DOHH2 (cell line): ENCODE measurements at regions not wholly inside any gene's neighbourhood (a gene's known extent, or its start where the extent isn't known, plus 50 kb on each side); places are given as distances from the start of the nearest gene placed in this dataset.

Source experiments
- H3F3A ChIP-seq: fragments of 200-600 bp; sonication (generic), shearing (Covaris generic); 2 replicates; pipeline ENCODE4 v1.6.0; 2016; ENCODE audit warnings: antibody characterized with exemption, mild to moderate bottlenecking; ENCODE audit not compliant: control insufficient read depth, insufficient read depth
- H3K27ac ChIP-seq: fragments of 200-600 bp; sonication (generic); 2 replicates; pipeline ENCODE4 v1.5.1; 2014; ENCODE audit warnings: low read depth, mild to moderate bottlenecking, low read length, moderate library complexity
- H3K27me3 ChIP-seq: fragments of 200-600 bp; sonication (generic); 2 replicates; pipeline ENCODE4 v1.6.1; 2014; ENCODE audit warnings: mild to moderate bottlenecking, low read length, mixed read lengths; ENCODE audit not compliant: control insufficient read depth
- H3K36me3 ChIP-seq: fragments of 200-600 bp; sonication (generic); 2 replicates; pipeline ENCODE4 v1.6.1; 2014; ENCODE audit warnings: mild to moderate bottlenecking, low read length, moderate library complexity, mixed read lengths; ENCODE audit not compliant: control insufficient read depth
- H3K4me1 ChIP-seq: fragments of 200-600 bp; sonication (generic); 2 replicates; pipeline ENCODE4 v1.6.1; 2014; ENCODE audit warnings: mild to moderate bottlenecking, low read length, mixed read lengths; ENCODE audit not compliant: control insufficient read depth
- H3K4me2 ChIP-seq: fragments of 200-600 bp; sonication (generic); 2 replicates; pipeline ENCODE4 v1.6.0; 2014; ENCODE audit warnings: mild to moderate bottlenecking, low read length, moderate library complexity
- H3K4me3 ChIP-seq: fragments of 200-600 bp; sonication (generic); 2 replicates; pipeline ENCODE4 v1.5.1; 2014; ENCODE audit warnings: mild to moderate bottlenecking, low read length, mixed read lengths
- H3K79me2 ChIP-seq: fragments of 200-600 bp; sonication (generic); 2 replicates; pipeline ENCODE4 v1.6.1; 2014; ENCODE audit warnings: mild to moderate bottlenecking, low read length, mixed read lengths; ENCODE audit not compliant: control insufficient read depth
- H3K9me2 ChIP-seq: fragments of 200-600 bp; sonication (generic); replicated peaks from 2 replicates; pipeline ENCODE4 v1.6.1; 2014; ENCODE audit warnings: mild to moderate bottlenecking, low read length, mixed read lengths; ENCODE audit not compliant: control insufficient read depth
- H3K9me3 ChIP-seq: fragments of 200-600 bp; sonication (generic); 2 replicates; pipeline ENCODE4 v1.6.1; 2014; ENCODE audit warnings: antibody characterized with exemption, low read length, mixed read lengths; ENCODE audit not compliant: control insufficient read depth, insufficient read depth
- H4K20me1 ChIP-seq: fragments of 200-600 bp; sonication (generic); 2 replicates; pipeline ENCODE4 v1.6.0; 2014; ENCODE audit warnings: low read depth, mild to moderate bottlenecking, antibody characterized with exemption, low read length, moderate library complexity; ENCODE audit not compliant: control insufficient read depth, insufficient read depth
- CTCF ChIP-seq: fragments of 200-600 bp; sonication (generic); IDR thresholded peaks from one replicate; pipeline ENCODE4 v1.5.1; 2014; ENCODE audit warnings: antibody characterized with exemption, mild to moderate bottlenecking, low read depth, low read length; ENCODE audit not compliant: poor library complexity, severe bottlenecking
- EZH2phosphoT487 ChIP-seq: fragments of 200-600 bp; sonication (generic); IDR thresholded peaks from 2 replicates; pipeline ENCODE4 v1.6.1; 2017; ENCODE audit warnings: borderline replicate concordance, mild to moderate bottlenecking, antibody characterized with exemption, low read length, moderate library complexity, mixed read lengths

GRCh38 chr4:32102896-32103295, 1382.7 kb downstream of the PCDH7 start:
- TF ChIP-seq EZH2phosphoT487 = no peak
- TF ChIP-seq CTCF = no peak
- no peaks in the 10 kb centered on the region for H3F3A ChIP-seq
- no peaks in the 10 kb centered on the region for H3K9me3 ChIP-seq
- no peaks in the 10 kb centered on the region for H3K4me1 ChIP-seq
- no peaks in the 10 kb centered on the region for H4K20me1 ChIP-seq
- H3K27me3 ChIP-seq = no peaks in the 10 kb centered on the region
- H3K9me2 ChIP-seq = no peaks in the 10 kb centered on the region
- no peaks in the 10 kb centered on the region for H3K36me3 ChIP-seq
- H3K4me3 ChIP-seq = no peak overlapping the region
- H3K79me2 ChIP-seq = no peaks in the 10 kb centered on the region
- H3K27ac ChIP-seq = no peak overlapping the region
- no peak overlapping the region for H3K4me2 ChIP-seq

GRCh38 chr4:32106767-32107166, 1386.6 kb downstream of the PCDH7 start:
- Histone ChIP-seq H3K4me2 (no peak overlapping the region), H3K79me2 (no peaks in the 10 kb centered on the region), H3K4me3 (no peak overlapping the region), H3K9me2 (no peaks in the 10 kb centered on the region), H3K36me3 (no peaks in the 10 kb centered on the region), H3K9me3 (no peaks in the 10 kb centered on the region), H4K20me1 (no peaks in the 10 kb centered on the region), H3K27ac (no peak overlapping the region), H3K4me1 (no peaks in the 10 kb centered on the region), H3F3A (no peaks in the 10 kb centered on the region), H3K27me3 (no peaks in the 10 kb centered on the region)
- TF ChIP-seq EZH2phosphoT487 (no peak), CTCF (no peak)

GRCh38 chr4:32112891-32113290, 1392.7 kb downstream of the PCDH7 start:
- no peaks in the 10 kb centered on the region for H3K9me3 ChIP-seq
- H3K4me2 ChIP-seq = no peak overlapping the region
- no peaks in the 10 kb centered on the region for H3K27me3 ChIP-seq
- H3K36me3 ChIP-seq = no peaks in the 10 kb centered on the region
- H3K4me3 ChIP-seq = no peak overlapping the region
- H3K79me2 ChIP-seq = no peaks in the 10 kb centered on the region
- TF ChIP-seq EZH2phosphoT487 (no peak), CTCF (no peak)
- H3F3A ChIP-seq = no peaks in the 10 kb centered on the region
- no peaks in the 10 kb centered on the region for H4K20me1 ChIP-seq
- no peaks in the 10 kb centered on the region; the same call in 1 of the 2 replicates for H3K9me2 ChIP-seq
- no peaks in the 10 kb centered on the region for H3K4me1 ChIP-seq
- H3K27ac ChIP-seq = no peak overlapping the region

GRCh38 chr4:32117693-32118092, 1397.5 kb downstream of the PCDH7 start:
- Histone ChIP-seq H3K36me3 (no peaks in the 10 kb centered on the region), H4K20me1 (no peaks in the 10 kb centered on the region), H3K9me3 (no peaks in the 10 kb centered on the region; the same call in 1 of the 2 replicates), H3K4me1 (no peaks in the 10 kb centered on the region), H3K79me2 (no peaks in the 10 kb centered on the region), H3F3A (no peaks in the 10 kb centered on the region), H3K27me3 (no peaks in the 10 kb centered on the region), H3K4me3 (no peak overlapping the region), H3K9me2 (no peaks in the 10 kb centered on the region; the same call in 1 of the 2 replicates), H3K27ac (no peak overlapping the region), H3K4me2 (no peak overlapping the region)
- TF ChIP-seq CTCF = no peak
- TF ChIP-seq EZH2phosphoT487 = no peak
